HCT116 (cell line): ENCODE measurements at regions not wholly inside any gene's neighbourhood (a gene's known extent, or its start where the extent isn't known, plus 50 kb on each side); places are given as distances from the start of the nearest gene placed in this dataset.

Experiments
- ATAC-seq: fragments of 200-7000 bp; cut with Tn5 transposase; 2 replicates; pipeline ENCODE4 v1.9.1; 2020; ENCODE audit warnings: mild to moderate bottlenecking, moderate library complexity
- BruUV-seq: library from RNA; stranded (reverse); fragments of 400-500 nt; replicated peaks from 2 replicates; lab custom pipeline; 2021; lab: Mats Ljungman, UMichigan
- CTCF ChIA-PET: fragments of 300-600 bp; sonication (Branson Sonifier 250); formaldehyde crosslinking; loops from one replicate; lab custom pipeline; 2021; ENCODE audit warnings: antibody characterized with exemption; lab: Charles Lee
- POLR2A ChIA-PET: fragments of 300-600, 350-600 bp; sonication (Branson Sonifier 250); formaldehyde crosslinking; loops from one replicate; lab custom pipeline; 2021; ENCODE audit warnings: antibody characterized with exemption; lab: Charles Lee
- RAD21 ChIA-PET, 2 experiments: fragments of 300-600 bp; sonication (Branson Sonifier 250); formaldehyde crosslinking; loops; one replicate each; lab custom pipeline; 2023; ENCODE audit warnings: low total read pairs in 2 of 2; ENCODE audit not compliant: uncharacterized antibody in 2 of 2, unreplicated experiment in 2 of 2, low non-redundant PET in 1 of 2; lab: Charles Lee
- DNase-seq: peaks from one replicate; pipeline ENCODE4 v3.0.0-alpha.2; 2010; ENCODE audit warnings: low read depth, low spot score
- H2AFZ ChIP-seq: fragments of 200-600 bp; shearing (Covaris generic), sonication (generic); 2 replicates; pipeline ENCODE4 v1.6.1; 2017; ENCODE audit warnings: low read depth, mixed run types, mixed read lengths, antibody characterized with exemption, low read length; ENCODE audit not compliant: poor library complexity, severe bottlenecking
- H3K27ac ChIP-seq: 2 replicates; pipeline ENCODE4 v1.5.1; 2012; ENCODE audit warnings: low read depth, low read length
- H3K27me3 ChIP-seq: fragments of 200-600 bp; sonication (generic); 2 replicates; pipeline ENCODE4 v1.6.1; 2016; ENCODE audit warnings: mixed run types, low read length, mixed read lengths; ENCODE audit not compliant: insufficient read depth
- H3K36me3 ChIP-seq, 2 experiments: fragments of 200-500 bp in 1 of 2; fragments of 200-600 bp in 1 of 2; sonication (Bioruptor generic) in 1 of 2; sonication (generic) in 1 of 2; 2 replicates each; pipeline versions ENCODE4 v1.5.1 to v1.6.1; 2014 to 2016; ENCODE audit warnings: low read length in 2 of 2, inconsistent platforms in 1 of 2, mixed read lengths in 1 of 2, mixed run types in 1 of 2; ENCODE audit not compliant: insufficient read depth in 2 of 2, control insufficient read depth in 1 of 2
- H3K4me1 ChIP-seq, 2 experiments: fragments of 200-600 bp in 1 of 2; sonication (generic) in 1 of 2; 2 replicates each; pipeline versions ENCODE4 v1.5.1 to v1.6.1; 2012 to 2017; ENCODE audit warnings: low read length in 2 of 2, inconsistent platforms in 1 of 2, mild to moderate bottlenecking in 1 of 2, mixed read lengths in 1 of 2, mixed run types in 1 of 2, moderate library complexity in 1 of 2; ENCODE audit not compliant: insufficient read depth in 2 of 2, control insufficient read depth in 1 of 2
- H3K4me2 ChIP-seq: fragments of 200-600 bp; sonication (generic); 2 replicates; pipeline ENCODE4 v1.6.1; 2017; ENCODE audit warnings: mixed run types, low read length, mixed read lengths
- H3K4me3 ChIP-seq, 2 experiments: fragments of 200-600 bp in 1 of 2; sonication (generic) in 1 of 2; replicated peaks in 1 of 2; 2 replicates each; pipeline ENCODE4 v1.5.1; 2011 to 2016; ENCODE audit warnings: low read length in 2 of 2, control low read depth in 1 of 2, low read depth in 1 of 2, mild to moderate bottlenecking in 1 of 2, mixed read lengths in 1 of 2, mixed run types in 1 of 2
- H3K79me2 ChIP-seq: fragments of 200-600 bp; sonication (generic); 2 replicates; pipeline ENCODE4 v1.6.1; 2017; ENCODE audit warnings: mild to moderate bottlenecking, mixed run types, low read length, moderate library complexity, mixed read lengths; ENCODE audit not compliant: insufficient read depth
- H3K9ac ChIP-seq: fragments of 200-600 bp; sonication (generic); 2 replicates; pipeline ENCODE4 v1.6.1; 2016; ENCODE audit warnings: low read length, mixed read lengths
- H3K9me2 ChIP-seq: fragments of 200-600 bp; sonication (generic), shearing (Covaris generic); 2 replicates; pipeline ENCODE4 v1.6.1; 2017; ENCODE audit warnings: mixed run types, mild to moderate bottlenecking, moderate library complexity; ENCODE audit not compliant: insufficient read depth
- H3K9me3 ChIP-seq, 2 experiments: fragments of 200-500 bp in 1 of 2; fragments of 200-600 bp in 1 of 2; sonication (Bioruptor generic) in 1 of 2; sonication (generic) in 1 of 2; 2 replicates each; pipeline ENCODE4 v1.6.1; 2014 to 2017; ENCODE audit warnings: low read length in 2 of 2, mixed read lengths in 2 of 2, inconsistent platforms in 1 of 2, low read depth in 1 of 2, mild to moderate bottlenecking in 1 of 2, mixed run types in 1 of 2, moderate library complexity in 1 of 2; ENCODE audit not compliant: control insufficient read depth in 1 of 2, insufficient read depth in 1 of 2
- H4K20me1 ChIP-seq: fragments of 200-600 bp; sonication (generic), shearing (Covaris generic); 2 replicates; pipeline ENCODE4 v1.6.1; 2017; ENCODE audit warnings: mixed run types, mild to moderate bottlenecking, moderate library complexity; ENCODE audit not compliant: insufficient read depth
- CEBPB ChIP-seq: IDR thresholded peaks from 2 replicates; pipeline ENCODE4 v1.6.1; 2012; ENCODE audit warnings: low read depth
- ELF1 ChIP-seq: IDR thresholded peaks from 2 replicates; pipeline ENCODE4 v1.6.1; 2012; ENCODE audit warnings: low read depth, borderline replicate concordance
- EZH2 ChIP-seq: fragments of 200-600 bp; sonication (generic); IDR thresholded peaks from 2 replicates; pipeline ENCODE4 v1.6.1; 2017; ENCODE audit warnings: antibody characterized with exemption, mixed run types
- FOSL1 ChIP-seq: IDR thresholded peaks from 2 replicates; pipeline ENCODE4 v1.6.1; 2012; ENCODE audit warnings: low read depth
- JUND ChIP-seq: IDR thresholded peaks from 2 replicates; pipeline ENCODE4 v1.6.1; 2012
- POLR2A ChIP-seq: IDR thresholded peaks from 2 replicates; pipeline ENCODE4 v1.7.0; 2011; ENCODE audit warnings: borderline replicate concordance; ENCODE audit not compliant: insufficient read depth, insufficient read length; ENCODE audit errors: extremely low read depth
- SIN3A ChIP-seq: IDR thresholded peaks from 2 replicates; pipeline ENCODE4 v1.6.1; 2012; ENCODE audit warnings: low read depth
- SRF ChIP-seq: IDR thresholded peaks from 2 replicates; pipeline ENCODE4 v1.6.1; 2012; ENCODE audit warnings: low read depth
- TCF7L2 ChIP-seq: IDR thresholded peaks from 2 replicates; pipeline ENCODE4 v1.7.0; 2011; ENCODE audit warnings: borderline replicate concordance, inconsistent platforms; ENCODE audit not compliant: insufficient read depth, insufficient read length; ENCODE audit errors: extremely low read depth
- YY1 ChIP-seq: IDR thresholded peaks from 2 replicates; pipeline ENCODE4 v1.6.1; 2011; ENCODE audit warnings: low read length, low read depth, moderate library complexity, mild to moderate bottlenecking; ENCODE audit not compliant: insufficient replicate concordance; ENCODE audit errors: extremely low read depth
- ZNF274 ChIP-seq: fragments of 200-500 bp; sonication (Bioruptor generic); IDR thresholded peaks from 2 replicates; pipeline ENCODE4 v1.6.1; 2014; ENCODE audit warnings: mild to moderate bottlenecking, low read depth, low read length, inconsistent platforms
- intact Hi-C: fragments of 100-400 bp; cut with micrococcal nuclease; formaldehyde crosslinking; loops from 2 replicates; pipeline ENCODE4 v1.10.0; 2022
- TF ChIP-seq, protein P1 (sequence below): IDR thresholded peaks from 2 replicates; pipeline ENCODE4 v1.6.1; 2011; ENCODE audit warnings: mild to moderate bottlenecking, low read length, moderate library complexity; ENCODE audit not compliant: insufficient replicate concordance; ENCODE audit errors: extremely low read depth
- TF ChIP-seq, protein P2 (sequence below): IDR thresholded peaks from 2 replicates; pipeline ENCODE4 v1.6.1; 2012
- TF ChIP-seq, protein P3 (sequence below): IDR thresholded peaks from 2 replicates; pipeline ENCODE4 v1.6.1; 2012; ENCODE audit warnings: low read depth

DNA sequence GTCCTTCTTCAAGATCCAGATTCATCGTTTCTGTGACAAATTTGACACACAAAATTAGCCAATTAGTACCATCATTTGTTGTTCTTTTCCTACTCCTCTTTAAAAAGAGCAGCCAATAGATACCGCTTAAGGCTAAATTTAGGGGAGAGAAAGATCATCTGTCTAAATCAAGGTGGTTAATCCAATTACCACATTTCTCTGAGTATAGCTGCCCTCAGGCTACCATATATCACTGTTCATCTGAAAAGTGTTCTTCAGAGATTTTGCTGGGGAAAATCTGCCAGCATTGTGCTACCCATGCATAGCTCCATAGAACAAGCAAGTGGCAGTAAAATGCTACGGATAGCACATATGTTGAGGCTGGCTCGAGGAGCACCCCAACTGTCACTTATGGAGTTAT, 110.3 kb upstream of the ESRRG start:
- Histone ChIP-seq H3K79me2 (no peaks in the 10 kb centered on the region), H3K4me3 (no peak overlapping the region), H3K4me1 (no peaks in the 10 kb centered on the region), H3K27ac (no peak overlapping the region), H3K9ac (no peak overlapping the region), H3K9me3 (no peaks in the 10 kb centered on the region), H4K20me1 (no peaks in the 10 kb centered on the region), H3K27me3 (no peaks in the 10 kb centered on the region), H3K4me2 (no peak overlapping the region), H3K36me3 (no peaks in the 10 kb centered on the region), H3K9me2 (no peaks in the 10 kb centered on the region), H2AFZ (no peak overlapping the region)
- DNase-seq = no peak
- ChIA-PET RAD21 (no interaction called here), CTCF (no interaction called here), POLR2A (no interaction called here)
- TF ChIP-seq SIN3A (no peak), JUND (no peak), TCF7L2 (no peak), ZNF274 (no peak), FOSL1 (no peak)
- TF ChIP-seq, protein P1, sequence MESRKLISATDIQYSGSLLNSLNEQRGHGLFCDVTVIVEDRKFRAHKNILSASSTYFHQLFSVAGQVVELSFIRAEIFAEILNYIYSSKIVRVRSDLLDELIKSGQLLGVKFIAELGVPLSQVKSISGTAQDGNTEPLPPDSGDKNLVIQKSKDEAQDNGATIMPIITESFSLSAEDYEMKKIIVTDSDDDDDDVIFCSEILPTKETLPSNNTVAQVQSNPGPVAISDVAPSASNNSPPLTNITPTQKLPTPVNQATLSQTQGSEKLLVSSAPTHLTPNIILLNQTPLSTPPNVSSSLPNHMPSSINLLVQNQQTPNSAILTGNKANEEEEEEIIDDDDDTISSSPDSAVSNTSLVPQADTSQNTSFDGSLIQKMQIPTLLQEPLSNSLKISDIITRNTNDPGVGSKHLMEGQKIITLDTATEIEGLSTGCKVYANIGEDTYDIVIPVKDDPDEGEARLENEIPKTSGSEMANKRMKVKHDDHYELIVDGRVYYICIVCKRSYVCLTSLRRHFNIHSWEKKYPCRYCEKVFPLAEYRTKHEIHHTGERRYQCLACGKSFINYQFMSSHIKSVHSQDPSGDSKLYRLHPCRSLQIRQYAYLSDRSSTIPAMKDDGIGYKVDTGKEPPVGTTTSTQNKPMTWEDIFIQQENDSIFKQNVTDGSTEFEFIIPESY = no peak
- TF ChIP-seq, protein P2, sequence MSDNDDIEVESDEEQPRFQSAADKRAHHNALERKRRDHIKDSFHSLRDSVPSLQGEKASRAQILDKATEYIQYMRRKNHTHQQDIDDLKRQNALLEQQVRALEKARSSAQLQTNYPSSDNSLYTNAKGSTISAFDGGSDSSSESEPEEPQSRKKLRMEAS = no peak
- intact Hi-C loops = no loop called here
- ATAC-seq = no peak
- no TSS peak for BruUV-seq

DNA sequence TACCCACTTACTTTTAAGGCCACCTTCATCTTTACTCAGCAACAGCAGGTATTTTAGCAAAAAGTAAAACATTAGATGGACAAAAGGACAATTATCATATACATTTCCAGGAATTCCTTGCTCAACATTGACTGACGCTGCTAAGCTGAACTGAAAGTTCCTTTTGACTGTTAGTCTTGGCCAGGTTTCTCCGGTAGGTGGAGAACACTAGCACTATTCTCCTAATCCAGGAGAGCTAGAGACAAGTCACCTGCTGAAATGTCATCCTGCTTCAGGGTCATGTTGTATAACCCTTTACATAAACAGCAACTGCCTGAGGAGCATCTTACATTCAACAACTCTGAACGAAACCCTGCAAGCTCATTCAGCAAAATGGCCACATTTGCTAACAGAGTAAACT, 109.0 kb upstream of the ESRRG start:
- no peak overlapping the region for H2AFZ ChIP-seq
- H3K9ac ChIP-seq = no peak overlapping the region
- H4K20me1 ChIP-seq = no peaks in the 10 kb centered on the region
- intact Hi-C loops = no loop called here
- DNase-seq = no peak
- H3K9me2 ChIP-seq = no peaks in the 10 kb centered on the region
- H3K9me3 ChIP-seq = no peaks in the 10 kb centered on the region
- H3K27ac ChIP-seq = no peak overlapping the region
- ChIA-PET POLR2A (no interaction called here), RAD21 (no interaction called here), CTCF (no interaction called here)
- no peaks in the 10 kb centered on the region for H3K27me3 ChIP-seq
- H3K4me1 ChIP-seq = no peaks in the 10 kb centered on the region
- ATAC-seq = no peak
- no peaks in the 10 kb centered on the region for H3K79me2 ChIP-seq
- H3K4me2 ChIP-seq = no peak overlapping the region
- no TSS peak for BruUV-seq
- H3K36me3 ChIP-seq = no peaks in the 10 kb centered on the region
- H3K4me3 ChIP-seq = no peak overlapping the region
- TF ChIP-seq, protein P3, sequence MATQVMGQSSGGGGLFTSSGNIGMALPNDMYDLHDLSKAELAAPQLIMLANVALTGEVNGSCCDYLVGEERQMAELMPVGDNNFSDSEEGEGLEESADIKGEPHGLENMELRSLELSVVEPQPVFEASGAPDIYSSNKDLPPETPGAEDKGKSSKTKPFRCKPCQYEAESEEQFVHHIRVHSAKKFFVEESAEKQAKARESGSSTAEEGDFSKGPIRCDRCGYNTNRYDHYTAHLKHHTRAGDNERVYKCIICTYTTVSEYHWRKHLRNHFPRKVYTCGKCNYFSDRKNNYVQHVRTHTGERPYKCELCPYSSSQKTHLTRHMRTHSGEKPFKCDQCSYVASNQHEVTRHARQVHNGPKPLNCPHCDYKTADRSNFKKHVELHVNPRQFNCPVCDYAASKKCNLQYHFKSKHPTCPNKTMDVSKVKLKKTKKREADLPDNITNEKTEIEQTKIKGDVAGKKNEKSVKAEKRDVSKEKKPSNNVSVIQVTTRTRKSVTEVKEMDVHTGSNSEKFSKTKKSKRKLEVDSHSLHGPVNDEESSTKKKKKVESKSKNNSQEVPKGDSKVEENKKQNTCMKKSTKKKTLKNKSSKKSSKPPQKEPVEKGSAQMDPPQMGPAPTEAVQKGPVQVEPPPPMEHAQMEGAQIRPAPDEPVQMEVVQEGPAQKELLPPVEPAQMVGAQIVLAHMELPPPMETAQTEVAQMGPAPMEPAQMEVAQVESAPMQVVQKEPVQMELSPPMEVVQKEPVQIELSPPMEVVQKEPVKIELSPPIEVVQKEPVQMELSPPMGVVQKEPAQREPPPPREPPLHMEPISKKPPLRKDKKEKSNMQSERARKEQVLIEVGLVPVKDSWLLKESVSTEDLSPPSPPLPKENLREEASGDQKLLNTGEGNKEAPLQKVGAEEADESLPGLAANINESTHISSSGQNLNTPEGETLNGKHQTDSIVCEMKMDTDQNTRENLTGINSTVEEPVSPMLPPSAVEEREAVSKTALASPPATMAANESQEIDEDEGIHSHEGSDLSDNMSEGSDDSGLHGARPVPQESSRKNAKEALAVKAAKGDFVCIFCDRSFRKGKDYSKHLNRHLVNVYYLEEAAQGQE = no peak
- TF ChIP-seq EZH2 (no peak), ELF1 (no peak), CEBPB (no peak), POLR2A (no peak), YY1 (no peak), SRF (no peak)
- TF ChIP-seq, protein P1 = no peak
